GM12878 (cell line): ENCODE measurements at regions not wholly inside any gene's neighbourhood (a gene's known extent, or its start where the extent isn't known, plus 50 kb on each side); places are given as distances from the start of the nearest gene placed in this dataset.

Source experiments
- ATAC-seq: fragments of 200-7000 bp; cut with Tn5 transposase; 3 replicates; pipeline ENCODE4 v1.9.1; 2020; ENCODE audit warnings: mild to moderate bottlenecking, moderate library complexity
- BruUV-seq: library from RNA; stranded (reverse); fragments of 400-500 nt; replicated peaks from 2 replicates; lab custom pipeline; 2021; lab: Mats Ljungman, UMichigan
- CTCF ChIA-PET: fragments of 300-600 bp; sonication (Branson Sonifier 250); formaldehyde crosslinking; extraction: SDS; loops from one replicate; lab custom pipeline; 2021; ENCODE audit warnings: inconsistent platforms; lab: Yijun Ruan, JAX
- POLR2A ChIA-PET: fragments of 350-600 bp; formaldehyde crosslinking; extraction: SDS; loops from one replicate; lab custom pipeline; 2021; ENCODE audit warnings: inconsistent platforms; lab: Charles Lee
- RAD21 ChIA-PET: fragments of 300-600 bp; sonication (Branson Sonifier 250); formaldehyde crosslinking; loops from one replicate; lab custom pipeline; 2023; ENCODE audit warnings: antibody characterized with exemption; ENCODE audit not compliant: unreplicated experiment; lab: Charles Lee
- SMC1A ChIA-PET: fragments of 300-600 bp; sonication (Branson Sonifier 250); formaldehyde crosslinking; loops from one replicate; lab custom pipeline; 2023; ENCODE audit not compliant: unreplicated experiment, uncharacterized antibody; lab: Charles Lee
- DNase-seq: peaks from one replicate; pipeline ENCODE4 v3.0.0-alpha.2; 2011; ENCODE audit warnings: low read depth, low spot score
- FAIRE-seq: peaks from 3 replicates; lab custom pipeline; 2011; peaks lifted over from hg19 to GRCh38; lab: Jason Lieb, UNC
- H2AFZ ChIP-seq: 2 replicates; pipeline ENCODE4 v1.6.0; 2011; ENCODE audit warnings: low read depth, low read length, control low read depth; ENCODE audit not compliant: control insufficient read depth
- H3K27ac ChIP-seq: 2 replicates; pipeline ENCODE4 v1.5.1; 2011; ENCODE audit warnings: control low read depth; ENCODE audit not compliant: control insufficient read depth, insufficient read depth
- H3K27me3 ChIP-seq, 2 experiments: replicated peaks in 1 of 2; 2 replicates each; pipeline versions ENCODE4 v1.6.0 to v1.6.1; 2011; ENCODE audit warnings: low read length in 1 of 2; ENCODE audit not compliant: control insufficient read depth in 2 of 2, insufficient read depth in 2 of 2
- H3K36me3 ChIP-seq, 2 experiments: 2 replicates each; pipeline ENCODE4 v1.5.1; 2011; ENCODE audit warnings: low read length in 1 of 2; ENCODE audit not compliant: control insufficient read depth in 2 of 2, insufficient read depth in 2 of 2
- H3K4me1 ChIP-seq: 2 replicates; pipeline ENCODE4 v1.6.1; 2011; ENCODE audit warnings: mild to moderate bottlenecking, low read length, moderate library complexity, mixed read lengths; ENCODE audit not compliant: control insufficient read depth, insufficient read depth
- H3K4me2 ChIP-seq: 2 replicates; pipeline ENCODE4 v1.6.0; 2011; ENCODE audit warnings: control low read depth; ENCODE audit not compliant: control insufficient read depth, insufficient read depth
- H3K4me3 ChIP-seq: fragments of 200-600 bp; sonication (generic); 2 replicates; pipeline ENCODE4 v1.5.1; 2016
- H3K79me2 ChIP-seq: 2 replicates; pipeline ENCODE4 v1.6.0; 2011; ENCODE audit warnings: low read length; ENCODE audit not compliant: control insufficient read depth, insufficient read depth
- H3K9ac ChIP-seq: 2 replicates; pipeline ENCODE4 v1.8.0; 2011; ENCODE audit warnings: low read length, control low read depth, mixed read lengths; ENCODE audit not compliant: control insufficient read depth, insufficient read depth
- H3K9me3 ChIP-seq: replicated peaks from 3 replicates; pipeline ENCODE4 v1.5.1; 2011; ENCODE audit warnings: mild to moderate bottlenecking, low read length; ENCODE audit not compliant: control insufficient read depth, insufficient read depth
- H4K20me1 ChIP-seq: 2 replicates; pipeline ENCODE4 v1.6.0; 2011; ENCODE audit not compliant: control insufficient read depth, insufficient read depth
- CBFB ChIP-seq: IDR thresholded peaks from 2 replicates; pipeline ENCODE4 v1.6.1; 2016; ENCODE audit warnings: antibody characterized with exemption, low read depth
- ESRRA ChIP-seq: IDR thresholded peaks from 2 replicates; pipeline ENCODE4 v1.6.1; 2012; ENCODE audit warnings: mild to moderate bottlenecking, low read length, improper control_type of control experiment
- GABPA ChIP-seq: IDR thresholded peaks from 2 replicates; pipeline ENCODE4 v1.6.1; 2014; ENCODE audit warnings: antibody characterized with exemption, low read depth, mild to moderate bottlenecking, inconsistent platforms
- KAT2A ChIP-seq: conservative IDR thresholded peaks from 2 replicates; pipeline ENCODE4 v1.6.1; 2011; ENCODE audit warnings: low read depth, low read length; ENCODE audit not compliant: control insufficient read depth
- MTA2 ChIP-seq: fragments of 450-650 bp; IDR thresholded peaks from 2 replicates; pipeline ENCODE4 v1.6.1; 2016; ENCODE audit warnings: low read depth, mild to moderate bottlenecking, moderate library complexity
- NBN ChIP-seq: fragments of 450-650 bp; IDR thresholded peaks from 2 replicates; pipeline ENCODE4 v1.6.1; 2016
- NRF1 ChIP-seq: conservative IDR thresholded peaks from 2 replicates; pipeline ENCODE4 v1.6.1; 2011; ENCODE audit warnings: mild to moderate bottlenecking, low read depth, low read length, improper control_type of control experiment
- TBL1XR1 ChIP-seq: IDR thresholded peaks from 2 replicates; pipeline ENCODE4 v1.6.1; 2012; ENCODE audit warnings: low read depth, low read length, improper control_type of control experiment
- USF2 ChIP-seq: IDR thresholded peaks from 2 replicates; pipeline ENCODE4 v1.6.1; 2011; ENCODE audit warnings: low read depth, low read length, improper control_type of control experiment, borderline replicate concordance
- ZBTB11 ChIP-seq: fragments of 450-650 bp; formaldehyde crosslinking; IDR thresholded peaks from 2 replicates; pipeline ENCODE4 v1.5.0; 2022; ENCODE audit warnings: mild to moderate bottlenecking, missing genetic modification characterization
- ZBTB40 ChIP-seq: fragments of 450-650 bp; IDR thresholded peaks from 2 replicates; pipeline ENCODE4 v1.6.1; 2016; ENCODE audit warnings: mild to moderate bottlenecking, moderate library complexity, borderline replicate concordance
- ZNF274 ChIP-seq: IDR thresholded peaks from one replicate; pipeline ENCODE4 v1.8.0; 2011; ENCODE audit not compliant: insufficient read length, insufficient read depth
- ZSCAN29 ChIP-seq: fragments of 450-650 bp; IDR thresholded peaks from 2 replicates; pipeline ENCODE4 v1.6.1; 2017; ENCODE audit warnings: mild to moderate bottlenecking, moderate library complexity
- WGBS: methylation state at CpG from one replicate; pipeline ENCODE4 v1.1.6; 2016; ENCODE audit warnings: low lambda C conversion rate; ENCODE audit not compliant: insufficient replicate concordance, insufficient coverage; ENCODE audit errors: missing lambda C conversion rate; 5-methylcytosine and 5-hydroxymethylcytosine counted together
- in situ Hi-C: fragments of 300-500 bp; cut with MboI; formaldehyde crosslinking; loops from 9 replicates; pipeline ENCODE4 v1.14.3; 2018; ENCODE audit warnings: mixed read lengths
- intact Hi-C: fragments of 100-400 bp; cut with micrococcal nuclease; formaldehyde crosslinking; loops from one replicate; pipeline ENCODE4 v1.14.2; 2022; ENCODE audit not compliant: unreplicated experiment
- TF ChIP-seq, protein P1 (sequence below), 3 experiments: IDR thresholded peaks in 2 of 3; conservative IDR thresholded peaks in 1 of 3; 2 replicates each; pipeline ENCODE4 v1.5.1; 2011; ENCODE audit warnings: low read depth in 3 of 3, low read length in 3 of 3, mild to moderate bottlenecking in 3 of 3, control low read depth in 2 of 3, moderate library complexity in 2 of 3, inconsistent platforms in 1 of 3, mixed read lengths in 1 of 3; ENCODE audit not compliant: control insufficient read depth in 2 of 3, insufficient read depth in 1 of 3; ENCODE audit errors: extremely low read depth in 1 of 3

GRCh38 chr21:33133892-33134291 is 64.0 kb downstream of the OLIG1 start:
- no TSS peak for BruUV-seq
- Histone ChIP-seq H3K36me3 (no peaks in the 10 kb centered on the region), H3K4me1 (no peaks in the 10 kb centered on the region), H3K27ac (no peak overlapping the region), H3K27me3 (no peaks in the 10 kb centered on the region; a peak in 1 of 4 replicates), H2AFZ (no peak overlapping the region), H4K20me1 (no peaks in the 10 kb centered on the region), H3K9ac (no peak overlapping the region), H3K4me2 (no peak overlapping the region), H3K4me3 (no peak overlapping the region), H3K9me3 (no peaks in the 10 kb centered on the region), H3K79me2 (no peaks in the 10 kb centered on the region)
- FAIRE-seq (no peak), DNase-seq (no peak), ATAC-seq (no peak)
- WGBS: 72% methylated on average over 6 of the region's 6 CpGs
- SMC1A ChIA-PET: interaction anchor here (1.0 to 1.5 kb wide), 2 partner anchors 63 to 195 kb away, joined by 3 read pairs; no protein-coding TSS in a partner anchor
- CTCF ChIA-PET: interaction anchor here (1.0 to 2.3 kb wide), 3 partner anchors 139 to 311 kb away, joined by 3 to 11 read pairs (median 4); no protein-coding TSS in a partner anchor
- RAD21 ChIA-PET: interaction anchor here (1.9 kb wide), 1 partner anchor 63 kb away, joined by 5 read pairs; no protein-coding TSS in a partner anchor
- in situ Hi-C loops (no loop called here), intact Hi-C loops (loop anchor here (5.0 kb wide), 2 partner anchors 63 to 313 kb away; no protein-coding TSS in a partner anchor)
- POLR2A ChIA-PET: no interaction called here
- TF ChIP-seq ZBTB40: no peak
- no peak for TF ChIP-seq CBFB
- no peak for TF ChIP-seq GABPA
- TF ChIP-seq TBL1XR1: no peak
- TF ChIP-seq, protein P1, sequence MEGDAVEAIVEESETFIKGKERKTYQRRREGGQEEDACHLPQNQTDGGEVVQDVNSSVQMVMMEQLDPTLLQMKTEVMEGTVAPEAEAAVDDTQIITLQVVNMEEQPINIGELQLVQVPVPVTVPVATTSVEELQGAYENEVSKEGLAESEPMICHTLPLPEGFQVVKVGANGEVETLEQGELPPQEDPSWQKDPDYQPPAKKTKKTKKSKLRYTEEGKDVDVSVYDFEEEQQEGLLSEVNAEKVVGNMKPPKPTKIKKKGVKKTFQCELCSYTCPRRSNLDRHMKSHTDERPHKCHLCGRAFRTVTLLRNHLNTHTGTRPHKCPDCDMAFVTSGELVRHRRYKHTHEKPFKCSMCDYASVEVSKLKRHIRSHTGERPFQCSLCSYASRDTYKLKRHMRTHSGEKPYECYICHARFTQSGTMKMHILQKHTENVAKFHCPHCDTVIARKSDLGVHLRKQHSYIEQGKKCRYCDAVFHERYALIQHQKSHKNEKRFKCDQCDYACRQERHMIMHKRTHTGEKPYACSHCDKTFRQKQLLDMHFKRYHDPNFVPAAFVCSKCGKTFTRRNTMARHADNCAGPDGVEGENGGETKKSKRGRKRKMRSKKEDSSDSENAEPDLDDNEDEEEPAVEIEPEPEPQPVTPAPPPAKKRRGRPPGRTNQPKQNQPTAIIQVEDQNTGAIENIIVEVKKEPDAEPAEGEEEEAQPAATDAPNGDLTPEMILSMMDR (IDR thresholded peaks at IDR 0.05 in 2 of 3, conservative IDR thresholded peaks at IDR 0.05 in 1 of 3; ENCODE audit: control insufficient read depth in 2 of 3, extremely low read depth in 1 of 3, insufficient read depth in 1 of 3, low read depth in 3 of 3, low read length in 3 of 3): no peak
- TF ChIP-seq KAT2A: no peak
- no peak for TF ChIP-seq NBN
- no peak for TF ChIP-seq ZNF274
- TF ChIP-seq ESRRA: no peak
- TF ChIP-seq USF2: no peak
- no peak for TF ChIP-seq MTA2
- no peak for TF ChIP-seq ZBTB11 (CRISPR knock-in tag)
- TF ChIP-seq NRF1: no peak
- no peak for TF ChIP-seq ZSCAN29
